HG02938 (cell line): ENCODE measurements at regions not wholly inside any gene's neighbourhood (a gene's known extent, or its start where the extent isn't known, plus 50 kb on each side); places are given as distances from the start of the nearest gene placed in this dataset.

Source experiments
- ATAC-seq: cut with Tn5 transposase; IDR thresholded peaks from one replicate; pipeline ENCODE4 v1.9.1; 2021; ENCODE audit warnings: mild to moderate bottlenecking, moderate library complexity; ENCODE audit not compliant: unreplicated experiment

DNA sequence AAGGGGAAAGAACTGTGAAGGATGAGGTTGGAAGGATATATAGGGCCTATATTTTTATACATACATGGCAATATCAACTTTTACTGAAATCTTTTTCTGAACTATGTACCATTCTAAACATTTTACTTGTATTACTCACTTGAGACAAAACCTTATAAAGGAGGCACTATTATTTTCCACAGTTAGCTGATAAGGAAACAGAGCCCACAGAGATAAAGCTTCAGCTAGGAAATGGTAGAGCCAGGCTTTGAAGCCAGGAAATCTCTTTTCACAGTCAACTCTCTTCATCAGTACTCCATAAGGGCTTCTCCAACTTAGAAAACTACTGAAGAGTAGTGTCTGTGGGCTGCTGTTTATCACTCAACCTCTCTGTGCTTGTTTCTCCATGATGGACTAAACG lies 613.7 kb downstream of the PRELID2 start:
- no peak for ATAC-seq

DNA sequence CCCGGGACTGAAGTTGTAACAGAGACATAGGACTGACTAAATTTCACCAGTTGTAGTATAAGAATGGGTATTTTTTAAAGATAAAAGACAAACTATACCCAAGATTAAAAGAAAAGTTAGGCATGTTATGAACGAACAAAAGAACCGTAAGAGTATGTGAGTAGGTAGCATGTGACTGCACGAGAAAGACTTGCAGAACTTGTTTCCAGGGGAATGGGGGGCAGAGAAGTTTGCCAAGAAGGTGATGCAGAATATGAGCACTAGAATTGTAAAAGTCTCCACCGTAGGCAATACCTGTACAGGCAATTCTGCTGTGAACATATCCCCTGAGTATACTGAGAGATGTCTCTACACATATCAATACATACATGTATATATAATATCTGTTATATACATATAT lies 614.7 kb downstream of the PRELID2 start:
- no peak for ATAC-seq

DNA sequence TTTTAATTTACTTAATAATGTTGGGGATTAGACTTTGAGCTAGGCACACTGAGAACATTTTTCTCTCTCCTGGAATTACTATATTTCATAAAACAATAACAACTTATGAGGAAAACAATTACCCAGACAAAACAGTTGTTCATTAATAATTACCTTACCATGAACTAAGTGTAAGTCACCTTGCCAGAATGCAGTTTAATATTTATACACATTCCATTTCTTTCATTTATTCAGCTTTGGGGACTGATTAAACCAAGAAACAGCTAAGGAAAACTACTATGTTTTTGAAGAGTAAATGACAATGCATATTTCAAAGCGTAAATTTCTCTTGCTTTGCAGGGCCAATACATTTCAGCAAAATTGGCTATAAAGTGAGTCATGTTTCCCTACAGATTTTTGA lies 616.2 kb downstream of the PRELID2 start:
- ATAC-seq: no peak

DNA sequence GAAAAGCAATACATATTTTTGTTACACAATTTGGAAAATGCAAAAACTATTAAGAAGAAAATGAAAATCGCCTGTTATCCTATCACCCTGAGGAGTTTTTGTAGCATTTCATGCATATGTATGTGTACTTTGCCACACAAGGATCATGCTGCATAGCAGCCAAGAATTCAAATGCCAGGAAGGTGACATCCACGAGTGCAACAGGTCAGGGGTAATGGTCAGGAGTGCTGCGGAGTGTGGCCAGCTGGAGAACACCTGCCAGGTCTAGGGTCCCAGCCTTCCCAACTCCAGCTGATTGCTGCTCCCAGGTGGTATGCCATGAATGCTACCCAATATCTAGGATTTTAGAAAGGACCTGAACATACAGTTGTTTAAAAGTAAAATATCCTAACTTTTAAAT lies 617.1 kb downstream of the PRELID2 start:
- ATAC-seq: no peak

DNA sequence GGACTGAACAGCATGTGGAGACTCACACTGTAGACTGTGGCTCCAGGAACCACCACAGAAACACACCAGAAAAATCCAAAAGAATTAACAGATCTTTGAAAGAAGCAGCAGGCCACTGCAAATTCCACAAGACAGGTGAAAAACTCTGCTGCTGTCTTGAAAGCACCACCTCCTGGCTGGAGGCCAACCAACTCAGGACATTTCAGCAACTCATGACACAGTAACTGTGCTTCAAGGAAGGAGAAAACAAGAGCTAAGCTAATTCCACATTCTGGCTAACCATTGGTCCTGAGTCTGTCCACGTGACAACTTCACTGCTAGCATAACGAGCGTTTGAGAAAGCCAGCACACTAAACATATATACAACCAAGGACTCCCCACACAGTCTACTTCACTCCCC lies 625.1 kb downstream of the PRELID2 start:
- no peak for ATAC-seq

DNA sequence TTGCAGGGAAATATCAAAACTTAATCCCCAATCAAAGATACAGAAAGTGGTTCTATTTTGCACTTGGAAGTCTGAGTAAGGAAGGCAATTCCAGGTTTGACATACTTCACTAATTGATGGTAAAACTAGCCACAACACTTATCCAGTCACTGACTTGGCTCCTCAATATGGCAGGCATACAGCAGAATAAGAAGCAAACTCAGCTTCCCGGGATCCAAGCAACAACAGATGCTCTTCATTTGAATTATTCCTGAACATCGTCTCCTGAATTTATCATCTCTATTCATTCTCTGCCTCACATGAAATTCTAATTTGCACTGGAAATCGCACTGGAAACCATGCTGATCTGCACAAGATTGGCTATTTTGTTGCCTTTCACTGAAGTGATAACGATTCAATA lies 629.6 kb downstream of the PRELID2 start:
- no peak for ATAC-seq

DNA sequence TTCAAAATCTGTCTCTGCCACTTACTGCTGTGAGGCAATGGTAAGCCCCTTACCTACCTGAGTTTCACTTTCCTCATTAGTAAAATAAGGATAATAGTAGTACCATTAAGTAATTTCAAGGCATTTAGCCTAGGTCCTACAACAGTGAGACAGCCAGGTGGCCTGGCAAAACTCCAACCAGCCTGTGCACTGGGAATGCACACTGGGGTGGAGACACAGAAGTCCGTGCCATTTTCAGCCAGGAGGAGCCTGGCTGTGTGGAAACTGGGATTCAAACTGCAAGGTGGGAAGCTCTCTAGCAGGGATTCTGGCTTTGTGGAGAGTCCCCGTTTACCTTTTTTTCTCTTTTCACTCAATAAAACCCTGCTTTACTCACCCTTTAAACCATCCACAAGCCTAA lies 630.4 kb downstream of the PRELID2 start:
- ATAC-seq: no peak

DNA sequence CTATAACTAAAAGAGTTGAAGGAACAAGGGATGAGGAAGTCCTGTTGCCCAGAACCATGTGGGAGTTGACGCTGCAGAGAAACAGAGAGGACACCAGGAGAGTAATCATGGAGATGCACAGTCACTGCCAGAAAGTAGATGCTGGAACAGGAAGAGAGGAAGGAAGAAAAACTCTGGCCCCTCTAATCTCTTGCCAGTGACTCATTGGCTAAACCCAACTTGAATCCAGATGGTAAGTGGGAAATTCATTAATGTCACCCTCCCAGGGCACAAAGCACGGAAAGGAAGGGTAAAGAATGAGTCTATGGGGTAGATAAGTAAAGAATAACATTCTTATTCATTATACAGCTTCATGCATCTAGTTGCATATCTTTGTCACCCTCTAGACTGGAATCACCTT lies 631.9 kb downstream of the PRELID2 start:
- ATAC-seq: no peak

DNA sequence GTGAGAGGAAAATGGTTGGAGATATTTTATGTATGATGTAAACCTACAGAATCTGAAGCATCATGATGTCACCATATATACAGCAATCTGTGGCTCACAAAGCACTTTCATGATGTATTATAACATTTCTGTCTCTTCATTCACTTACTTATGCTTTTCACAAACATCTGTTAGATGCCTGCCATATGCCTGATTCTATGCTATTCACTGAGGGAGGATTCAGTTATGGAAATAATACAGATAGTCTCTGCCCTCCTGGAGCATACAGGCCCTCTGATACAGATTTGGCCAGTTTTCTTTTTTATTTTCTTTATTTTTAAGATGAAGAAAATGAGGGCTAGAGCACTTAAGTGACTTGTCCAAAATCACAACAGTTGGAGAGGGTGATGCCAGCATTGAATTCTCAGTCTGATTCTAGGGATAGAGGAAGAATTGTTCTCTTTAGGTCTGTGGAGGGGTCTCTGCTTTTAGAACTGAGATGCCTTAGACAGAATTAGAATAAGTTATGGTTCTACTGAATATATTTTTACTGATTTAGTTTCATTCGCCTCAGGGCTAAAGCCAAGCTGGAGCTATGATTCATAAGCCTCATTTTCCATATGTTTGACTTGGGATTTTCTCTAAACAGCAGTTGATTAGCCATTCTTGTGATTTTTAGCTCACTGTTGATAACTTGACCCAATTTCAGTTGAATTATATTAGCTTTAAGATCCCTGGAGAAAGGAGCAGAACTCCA lies 636.4 kb downstream of the PRELID2 start:
- ATAC-seq: no peak

DNA sequence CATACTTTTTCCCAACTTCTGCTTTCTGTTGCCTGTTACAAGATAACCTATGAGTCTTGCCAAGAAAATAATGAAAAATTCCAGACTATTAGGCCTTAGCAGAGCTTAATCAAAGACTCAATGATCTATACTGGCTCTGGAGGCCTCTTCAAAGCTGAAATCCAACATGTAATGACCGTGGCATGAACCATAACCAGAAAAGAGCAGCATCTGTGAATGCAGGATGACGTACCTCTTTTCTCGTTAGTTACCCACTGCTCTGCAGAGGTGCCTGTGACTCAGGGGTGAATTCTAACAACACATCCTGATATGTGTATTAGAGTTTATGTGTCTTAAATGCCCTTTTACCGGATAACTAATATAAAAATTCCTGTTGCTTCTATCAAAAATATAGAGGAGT lies 645.4 kb downstream of the PRELID2 start:
- no peak for ATAC-seq

DNA sequence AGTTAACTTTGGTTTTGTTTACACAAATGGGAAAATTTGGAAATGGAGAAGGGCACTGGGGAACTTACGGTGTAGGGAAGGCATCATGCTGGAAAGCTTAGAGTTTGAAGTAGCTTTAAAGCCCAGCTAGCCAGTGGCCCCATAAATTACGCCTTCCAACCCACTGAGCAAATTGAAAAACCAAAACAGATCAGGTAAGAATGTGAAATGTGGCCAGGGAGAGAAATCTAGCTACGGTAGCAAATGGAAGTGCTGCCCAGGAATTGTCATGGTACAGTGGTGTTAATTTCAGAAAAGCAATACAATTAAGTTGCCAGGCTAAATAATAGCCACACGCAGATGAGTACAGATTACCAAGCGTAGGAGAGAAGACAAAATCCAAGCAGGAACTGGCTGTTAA lies 654.8 kb downstream of the PRELID2 start:
- ATAC-seq: no peak

DNA sequence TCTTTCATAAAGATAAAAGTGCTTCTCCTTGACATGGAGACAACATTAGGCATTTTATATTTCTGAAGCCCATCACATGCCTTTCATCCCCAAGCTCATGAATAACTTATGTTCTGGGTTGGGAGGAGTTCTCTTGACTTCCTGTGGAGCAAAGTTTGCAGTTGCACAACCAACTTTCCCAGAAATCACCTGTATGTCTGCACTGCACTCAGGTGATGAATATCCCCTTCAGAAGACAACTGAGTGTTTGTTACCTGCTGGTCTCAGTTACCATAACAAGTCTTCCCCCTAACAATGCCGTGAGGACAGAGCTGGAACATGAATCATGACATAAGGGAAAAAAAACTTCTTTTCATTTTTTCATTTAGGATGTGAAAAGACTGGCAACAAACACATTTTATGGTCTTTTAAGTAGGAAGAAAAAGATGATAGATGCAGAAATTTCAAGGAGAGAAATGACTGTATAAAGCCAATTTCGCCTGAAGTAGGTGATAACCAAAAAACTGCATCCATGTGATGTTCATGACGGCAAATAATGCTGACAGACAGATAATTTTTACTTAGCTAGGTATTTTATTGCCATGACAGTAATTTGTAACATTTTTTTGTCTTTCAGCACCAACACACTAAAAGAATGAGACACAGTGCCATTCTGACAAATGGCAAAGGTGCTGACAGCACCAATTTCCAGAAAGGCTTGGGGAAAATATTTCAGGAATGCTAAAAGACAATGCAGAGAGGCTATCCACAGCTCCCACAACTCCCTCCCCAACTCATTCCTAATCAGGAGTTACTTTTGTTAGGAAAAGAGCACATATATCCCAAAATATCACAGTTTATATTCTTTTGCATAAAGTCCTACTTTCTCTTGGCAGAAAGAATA lies 656.3 kb downstream of the PRELID2 start:
- ATAC-seq: no peak

DNA sequence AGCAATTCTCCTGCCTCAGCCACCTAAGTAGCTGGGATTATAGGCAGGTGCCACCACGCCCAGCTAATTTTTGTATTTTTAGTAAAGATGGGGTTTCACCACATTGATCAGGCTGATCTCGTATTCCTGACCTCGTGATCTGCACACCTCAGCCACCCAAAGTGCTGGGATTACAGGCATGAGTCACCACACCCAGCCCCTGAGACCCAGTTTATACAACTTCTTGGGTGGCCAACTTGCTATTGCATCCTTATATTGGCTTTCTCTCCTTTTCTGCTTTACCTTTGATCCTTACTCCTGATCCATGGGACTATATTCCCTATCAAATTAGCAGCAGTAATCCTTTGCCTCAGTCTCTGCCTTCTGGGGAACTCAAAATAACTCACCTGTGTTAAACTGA lies 659.1 kb downstream of the PRELID2 start:
- no peak for ATAC-seq

DNA sequence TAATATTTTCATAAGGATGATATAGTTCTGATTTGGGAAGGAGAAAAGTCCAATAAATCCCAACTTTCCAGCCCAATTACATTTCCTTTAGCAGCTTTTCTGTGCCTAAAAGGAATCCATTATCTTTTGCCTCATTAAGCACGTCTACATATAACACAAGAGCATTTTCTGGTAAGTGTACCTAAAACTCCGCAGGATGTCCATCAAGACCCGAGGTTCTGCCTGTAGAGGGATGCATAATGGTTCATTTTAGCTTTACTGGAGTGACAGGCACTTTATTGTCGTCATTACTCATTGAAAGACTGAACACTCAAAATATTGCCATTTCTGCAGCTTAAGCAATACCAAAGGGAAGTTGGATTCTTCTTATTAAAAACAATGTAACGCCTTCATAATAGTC lies 669.0 kb downstream of the PRELID2 start:
- no peak for ATAC-seq

DNA sequence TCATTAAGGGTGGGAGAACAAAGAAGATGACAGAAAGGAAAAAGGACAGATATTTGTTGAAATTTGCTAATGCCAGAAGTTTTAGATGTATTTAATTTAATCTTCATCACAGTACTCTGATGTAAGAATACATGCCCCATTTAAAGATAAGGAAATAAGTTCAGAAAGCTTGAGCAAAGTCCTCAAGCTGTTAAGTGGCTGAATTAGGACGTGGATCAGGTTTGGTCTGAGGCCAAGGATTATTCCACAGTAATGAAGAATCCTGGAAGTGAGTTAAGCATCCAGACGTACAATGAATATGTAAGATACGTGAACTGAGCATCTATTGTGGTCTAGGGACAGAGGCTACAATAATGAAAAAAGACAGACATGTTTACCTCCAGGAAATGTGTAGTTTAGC lies 671.3 kb downstream of the PRELID2 start:
- no peak for ATAC-seq

DNA sequence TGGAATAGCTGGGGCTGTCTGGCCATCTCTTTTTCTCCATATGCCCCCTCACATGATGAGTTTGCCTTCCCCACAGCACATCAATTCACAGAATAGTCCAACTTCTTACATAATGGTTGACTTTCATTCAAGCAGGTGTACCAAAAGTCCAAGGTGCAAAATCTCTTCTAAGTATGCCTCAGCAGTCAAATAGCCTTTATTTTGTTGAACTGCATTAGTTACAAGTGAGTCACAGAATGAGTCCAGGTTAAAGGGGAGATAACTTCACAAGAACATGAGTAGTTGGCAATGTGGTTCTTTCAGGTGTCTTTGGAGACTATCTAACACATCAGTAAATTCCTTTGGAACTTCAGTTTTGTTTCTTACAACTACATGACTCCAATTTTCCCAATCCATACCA lies 672.5 kb downstream of the PRELID2 start:
- no peak for ATAC-seq

DNA sequence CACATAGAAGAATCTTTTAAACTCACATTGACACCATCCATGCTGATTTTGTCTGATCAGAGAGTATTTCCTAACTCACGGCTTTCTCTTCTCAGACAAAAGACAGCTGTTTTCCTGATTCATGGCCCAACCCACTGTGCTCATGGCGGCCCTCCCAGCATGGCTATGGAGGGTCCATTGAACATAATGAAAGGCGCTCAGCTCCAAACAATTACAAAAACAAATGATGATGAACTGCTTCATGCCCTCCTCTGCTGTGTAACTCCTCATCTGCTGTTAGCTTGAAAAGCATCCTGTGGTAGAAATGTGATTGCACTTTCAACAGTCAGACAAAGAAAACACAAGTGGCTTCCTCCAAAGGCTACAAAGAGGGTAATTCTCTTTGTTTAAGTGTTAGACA lies 673.8 kb downstream of the PRELID2 start:
- ATAC-seq: no peak

DNA sequence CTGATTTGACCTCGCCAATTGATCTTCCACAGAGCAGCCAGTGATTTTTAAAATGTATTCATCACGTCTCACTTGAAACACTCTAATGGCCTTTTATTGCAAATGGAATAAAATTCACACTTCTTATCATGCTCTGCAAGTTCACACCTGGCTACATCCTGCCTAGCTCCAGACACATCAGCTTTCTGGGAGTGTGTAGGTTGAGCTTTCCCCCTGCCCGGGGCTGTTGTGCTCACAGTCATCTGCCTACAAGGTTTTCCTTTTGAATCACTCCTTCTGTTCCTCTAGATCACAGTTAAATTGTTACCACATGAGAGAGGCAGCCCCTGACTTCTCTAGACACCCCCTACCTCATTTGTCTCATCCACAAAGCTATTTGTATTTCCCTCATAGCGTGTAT lies 674.5 kb downstream of the PRELID2 start:
- ATAC-seq: no peak

DNA sequence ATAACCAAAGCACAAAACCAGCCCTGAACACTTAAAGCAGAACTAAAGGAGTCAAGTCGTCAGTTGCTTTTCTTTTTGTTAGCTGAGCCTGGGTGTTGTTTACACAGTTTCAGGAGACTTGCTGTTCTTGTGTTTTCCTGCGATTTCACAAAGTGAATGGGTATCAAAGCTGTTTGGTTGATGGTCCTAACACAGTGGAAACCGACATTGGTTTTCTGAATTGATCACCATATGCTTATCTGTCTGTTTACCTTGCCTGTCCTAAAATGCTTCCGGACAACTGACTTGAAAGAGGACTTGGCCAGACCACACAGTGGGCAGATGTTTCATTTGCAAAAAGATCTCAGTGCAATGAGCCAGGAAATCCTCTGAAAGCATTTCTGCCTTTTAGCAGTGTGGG lies 676.4 kb downstream of the PRELID2 start:
- ATAC-seq: no peak

DNA sequence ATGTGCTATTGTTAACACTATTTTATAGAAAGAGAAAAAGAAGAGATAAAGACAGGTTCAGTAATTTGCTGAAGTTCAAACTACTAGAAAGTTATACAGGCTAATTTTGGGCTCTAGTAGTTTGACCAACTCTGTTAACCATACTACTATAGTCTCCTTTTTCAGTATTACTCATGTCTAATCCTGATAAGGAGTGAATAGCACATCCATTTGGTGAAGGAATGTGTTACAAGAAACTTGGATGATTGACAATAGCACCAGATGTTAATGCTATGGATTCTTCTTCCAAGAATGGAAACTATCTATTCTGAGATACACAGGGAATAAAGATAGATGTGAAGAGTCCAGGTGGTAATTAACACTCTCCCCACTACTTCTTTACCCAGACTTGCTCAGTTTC lies 677.3 kb downstream of the PRELID2 start:
- ATAC-seq: no peak

DNA sequence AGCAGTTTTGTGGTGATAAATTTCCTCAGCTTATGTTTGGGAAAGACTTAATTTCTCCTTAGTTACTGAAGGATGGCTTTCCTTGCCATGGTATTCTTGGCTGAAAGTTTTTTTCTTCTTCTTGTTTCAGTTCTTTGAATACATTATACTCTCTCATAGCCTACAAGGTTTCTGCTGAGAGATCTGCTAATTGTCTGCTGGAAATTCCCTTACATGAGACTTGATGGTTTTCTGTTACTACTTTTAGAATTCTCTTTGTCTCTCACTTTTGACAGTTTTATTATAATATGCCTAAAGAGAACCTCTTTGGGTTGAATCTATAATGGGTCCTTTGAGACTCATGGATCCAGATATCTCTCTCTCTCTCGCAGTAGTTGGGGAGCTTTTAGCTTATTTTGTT lies 693.6 kb downstream of the PRELID2 start:
- ATAC-seq: no peak

DNA sequence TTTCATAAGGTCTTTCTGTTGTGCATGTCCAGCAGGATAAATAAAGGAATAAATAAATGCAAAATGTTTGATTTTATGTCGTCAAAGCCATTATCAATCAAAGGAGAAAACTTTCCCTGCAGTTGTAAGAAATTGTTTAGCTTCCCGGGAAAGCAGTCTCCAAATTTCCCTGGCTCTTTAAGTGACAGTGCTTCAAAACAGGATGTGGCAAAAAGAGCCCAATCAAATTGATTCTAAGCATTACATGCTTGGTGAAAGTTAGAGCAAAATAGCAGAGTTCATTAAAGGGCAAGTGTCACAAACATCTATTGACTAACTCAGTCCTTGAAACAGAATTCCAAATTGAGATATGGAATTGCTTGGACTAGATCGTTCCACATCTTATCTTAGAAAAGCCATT lies 704.1 kb downstream of the PRELID2 start:
- no peak for ATAC-seq
